ENCODE measurements at regions not wholly inside any gene's neighbourhood (a gene's known extent, or its start where the extent isn't known, plus 50 kb on each side); places are given as distances from the start of the nearest gene placed in this dataset.

GRCh38 chr10:131803860-131804425 lies 96.9 kb upstream of the PPP2R2D start:
- TF ChIP-seq, protein P1, sequence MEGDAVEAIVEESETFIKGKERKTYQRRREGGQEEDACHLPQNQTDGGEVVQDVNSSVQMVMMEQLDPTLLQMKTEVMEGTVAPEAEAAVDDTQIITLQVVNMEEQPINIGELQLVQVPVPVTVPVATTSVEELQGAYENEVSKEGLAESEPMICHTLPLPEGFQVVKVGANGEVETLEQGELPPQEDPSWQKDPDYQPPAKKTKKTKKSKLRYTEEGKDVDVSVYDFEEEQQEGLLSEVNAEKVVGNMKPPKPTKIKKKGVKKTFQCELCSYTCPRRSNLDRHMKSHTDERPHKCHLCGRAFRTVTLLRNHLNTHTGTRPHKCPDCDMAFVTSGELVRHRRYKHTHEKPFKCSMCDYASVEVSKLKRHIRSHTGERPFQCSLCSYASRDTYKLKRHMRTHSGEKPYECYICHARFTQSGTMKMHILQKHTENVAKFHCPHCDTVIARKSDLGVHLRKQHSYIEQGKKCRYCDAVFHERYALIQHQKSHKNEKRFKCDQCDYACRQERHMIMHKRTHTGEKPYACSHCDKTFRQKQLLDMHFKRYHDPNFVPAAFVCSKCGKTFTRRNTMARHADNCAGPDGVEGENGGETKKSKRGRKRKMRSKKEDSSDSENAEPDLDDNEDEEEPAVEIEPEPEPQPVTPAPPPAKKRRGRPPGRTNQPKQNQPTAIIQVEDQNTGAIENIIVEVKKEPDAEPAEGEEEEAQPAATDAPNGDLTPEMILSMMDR (IDR thresholded peaks at IDR 0.05) = no peak
- no peak for TF ChIP-seq POLR2A (IDR thresholded peaks at IDR 0.05)
- TF ChIP-seq EP300 (IDR thresholded peaks at IDR 0.05) = no peak
